GF-D8 (cell line): ENCODE measurements at regions not wholly inside any gene's neighbourhood (a gene's known extent, or its start where the extent isn't known, plus 50 kb on each side); places are given as distances from the start of the nearest gene placed in this dataset.
"Not testable (repeated sequence)": the region's sequence is repeated elsewhere in the genome, so short reads cannot be mapped to it uniquely, and the experiment has no call there.

Source experiments
- DNase-seq: peaks from one replicate; lab custom pipeline; 2025; lab: John Stamatoyannopoulos, UW

DNA sequence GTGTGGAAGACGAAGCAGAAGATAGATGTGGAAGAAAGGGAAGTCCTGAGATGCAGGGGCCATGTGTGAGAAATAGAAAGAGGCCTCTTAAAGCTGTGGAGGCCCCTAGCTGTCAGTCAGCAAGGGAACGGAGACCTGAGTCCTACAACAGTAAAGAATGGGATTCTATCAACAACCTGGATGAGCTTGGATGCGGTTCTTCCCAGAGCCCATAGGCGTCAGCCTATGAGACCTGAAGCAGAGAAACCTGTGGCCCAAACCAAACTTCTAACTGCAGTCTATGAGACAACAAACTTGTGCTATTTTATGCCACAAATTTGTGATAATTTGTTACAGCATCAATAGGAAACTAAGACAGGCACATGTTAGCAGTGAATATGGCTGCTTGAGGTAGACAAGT lies 583.7 kb downstream of the ADCYAP1 start:
- DNase-seq, result no peak

DNA sequence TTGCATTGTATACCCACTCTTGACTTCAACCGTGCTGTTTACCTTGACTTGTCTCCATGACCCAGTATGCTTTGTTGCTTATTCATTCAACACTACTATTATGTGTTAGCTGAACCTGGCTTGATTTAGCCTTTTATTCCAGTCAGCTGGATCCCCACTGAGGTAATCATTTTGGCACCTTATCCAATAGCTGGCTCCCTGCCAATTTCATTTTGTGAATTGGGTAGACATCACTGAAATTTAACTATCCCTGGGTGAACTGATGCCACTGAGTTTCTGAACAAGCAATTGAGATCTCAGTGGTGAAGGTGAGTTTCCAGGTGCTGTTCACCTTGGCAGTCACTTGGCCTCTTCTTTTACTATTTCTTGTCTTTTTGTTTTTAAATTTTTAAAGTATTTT lies 584.3 kb downstream of the ADCYAP1 start:
- no peak for DNase-seq

DNA sequence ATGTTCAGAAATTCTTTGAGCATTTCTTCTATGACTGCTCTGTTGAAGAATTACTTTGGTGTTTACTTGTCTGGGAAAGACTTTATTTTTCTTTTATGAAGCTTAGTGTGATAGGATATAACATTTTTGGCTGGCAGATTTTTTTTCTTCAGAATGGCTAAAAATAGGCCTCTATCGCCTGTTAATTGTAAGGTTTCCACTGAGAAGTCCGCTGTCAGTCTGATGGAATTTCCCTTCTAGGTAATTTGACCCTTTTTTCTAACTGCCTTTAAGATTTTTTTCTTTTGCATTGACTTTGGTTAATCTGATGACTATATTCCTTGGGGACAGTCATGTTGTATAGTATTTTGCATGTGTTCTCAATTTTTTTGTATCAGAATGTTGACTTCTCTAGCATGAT lies 590.7 kb downstream of the ADCYAP1 start:
- no peak for DNase-seq

DNA sequence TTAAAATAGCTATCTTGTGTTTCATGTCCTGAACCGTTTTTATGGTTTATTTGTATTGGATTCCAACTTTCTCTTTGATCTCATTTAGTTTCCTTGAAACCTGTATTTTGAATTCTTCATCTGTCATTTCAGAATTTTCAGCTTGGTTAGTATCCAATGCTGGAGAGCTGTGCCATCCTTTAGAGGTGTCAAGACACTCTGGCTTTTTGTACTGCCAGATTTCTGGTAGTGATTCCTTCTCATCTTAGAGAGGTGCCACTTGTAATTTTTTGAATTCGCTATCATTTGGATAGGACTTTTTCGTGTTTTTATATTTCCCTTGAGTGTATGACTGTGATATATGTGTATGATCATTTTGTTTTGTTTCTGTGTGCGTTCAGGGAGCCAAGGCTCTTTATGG lies 591.4 kb downstream of the ADCYAP1 start:
- no peak for DNase-seq

DNA sequence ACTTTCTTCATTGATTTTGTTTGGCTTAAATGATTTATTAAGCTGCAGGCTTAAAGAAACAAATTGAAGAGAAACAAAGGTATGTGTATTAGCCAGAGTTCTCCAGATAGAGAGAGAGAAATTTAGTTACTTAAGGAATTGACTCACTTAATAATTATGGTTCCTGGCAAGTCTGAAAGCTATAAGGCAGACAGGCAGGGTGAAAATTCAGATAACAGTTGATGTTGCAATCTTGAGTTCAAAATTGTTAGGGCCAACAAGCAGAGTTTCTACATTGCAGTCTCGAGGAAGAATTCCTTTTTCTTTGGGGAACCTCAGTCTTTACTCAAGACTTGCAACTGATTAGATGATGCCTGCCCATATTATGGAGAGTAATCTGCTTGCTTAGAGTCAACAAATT lies 593.5 kb downstream of the ADCYAP1 start:
- DNase-seq, result no peak

DNA sequence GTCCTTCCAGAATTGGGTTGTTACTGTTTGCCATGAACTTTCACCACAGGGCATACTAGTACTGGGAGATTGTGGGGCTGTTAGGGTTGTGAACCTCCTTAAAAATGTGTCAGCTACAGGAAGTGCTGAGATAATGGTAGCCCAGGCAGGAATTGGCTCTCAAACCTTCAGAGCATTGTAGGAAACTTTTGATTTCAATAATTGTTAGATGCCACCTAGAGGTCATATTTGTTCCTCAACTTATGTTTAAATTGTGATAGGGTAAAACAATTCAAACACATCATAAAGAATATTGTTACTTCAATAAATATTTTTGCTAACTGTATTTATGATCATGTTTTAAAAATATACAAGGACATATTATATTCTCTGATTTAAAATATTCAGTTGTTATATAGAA lies 594.6 kb downstream of the ADCYAP1 start:
- no peak for DNase-seq

DNA sequence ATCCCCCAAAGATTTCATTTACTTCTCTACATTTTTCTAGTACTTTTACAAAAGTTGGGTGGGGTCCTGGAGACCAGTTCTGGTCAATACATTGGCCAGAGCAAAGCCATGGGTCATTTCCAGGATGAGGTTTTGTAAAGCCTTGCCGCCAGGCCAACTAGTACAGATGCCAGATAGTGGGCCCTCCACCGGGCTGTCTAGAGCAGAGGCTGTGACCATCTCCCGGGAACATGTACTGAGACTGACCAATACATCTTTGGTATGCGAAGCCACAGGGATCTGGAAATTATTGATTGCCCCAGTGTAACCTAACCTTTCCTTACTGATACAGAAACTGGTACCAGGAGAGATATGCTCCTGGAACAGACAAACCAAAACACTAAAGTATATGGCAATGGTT lies 599.2 kb downstream of the ADCYAP1 start:
- DNase-seq, result no peak

DNA sequence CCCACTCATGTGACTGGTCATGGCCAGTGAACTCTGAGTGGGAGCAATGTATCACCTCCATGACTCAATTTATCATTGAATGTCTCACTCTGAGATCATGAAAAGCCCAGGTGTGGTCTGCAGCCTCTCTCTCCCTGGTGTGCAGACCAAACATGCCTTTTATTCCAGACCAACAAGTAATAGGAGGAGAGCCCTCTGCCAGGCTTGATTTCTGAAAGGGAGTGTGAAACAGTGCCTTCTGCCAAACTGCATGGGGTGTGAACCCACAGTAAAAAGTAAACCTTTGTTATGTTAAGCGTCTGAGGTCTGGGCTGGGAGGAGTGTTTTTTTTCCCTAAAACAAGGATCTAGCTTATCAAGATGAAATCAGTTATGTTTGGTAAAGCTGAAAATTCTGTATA lies 601.2 kb downstream of the ADCYAP1 start:
- DNase-seq, result no peak

DNA sequence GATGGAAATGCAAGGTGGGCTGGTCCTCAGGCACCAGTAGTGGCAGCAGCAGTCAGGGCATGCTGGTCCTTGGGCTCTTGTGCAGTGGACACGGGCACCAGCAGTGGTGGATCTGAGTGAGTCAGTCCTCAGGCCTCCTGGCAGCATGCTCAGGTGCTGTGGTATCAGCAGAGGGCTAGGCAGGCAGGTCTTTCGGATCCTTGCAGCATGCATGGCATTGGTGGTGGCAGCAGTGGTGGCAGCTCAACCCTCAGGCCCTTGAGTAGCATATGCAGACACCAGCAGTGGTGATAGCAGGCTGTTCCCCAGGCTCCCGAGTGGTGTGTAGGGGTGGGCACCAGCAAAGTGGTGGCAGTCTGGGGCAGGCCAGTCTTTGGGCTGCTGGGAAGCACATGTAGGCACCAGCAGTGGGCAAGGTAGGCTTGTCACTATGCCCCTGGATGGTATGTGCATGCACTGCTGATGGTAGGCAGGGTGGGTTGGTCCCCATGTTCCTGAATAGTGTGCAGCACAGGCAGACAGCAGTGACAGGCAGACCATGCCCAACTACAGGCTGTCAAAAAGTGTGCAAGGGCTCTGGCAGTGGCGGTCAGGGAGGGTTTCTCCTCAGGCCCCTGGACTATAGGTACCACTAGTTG lies 606.0 kb downstream of the ADCYAP1 start:
- DNase-seq, result no peak

DNA sequence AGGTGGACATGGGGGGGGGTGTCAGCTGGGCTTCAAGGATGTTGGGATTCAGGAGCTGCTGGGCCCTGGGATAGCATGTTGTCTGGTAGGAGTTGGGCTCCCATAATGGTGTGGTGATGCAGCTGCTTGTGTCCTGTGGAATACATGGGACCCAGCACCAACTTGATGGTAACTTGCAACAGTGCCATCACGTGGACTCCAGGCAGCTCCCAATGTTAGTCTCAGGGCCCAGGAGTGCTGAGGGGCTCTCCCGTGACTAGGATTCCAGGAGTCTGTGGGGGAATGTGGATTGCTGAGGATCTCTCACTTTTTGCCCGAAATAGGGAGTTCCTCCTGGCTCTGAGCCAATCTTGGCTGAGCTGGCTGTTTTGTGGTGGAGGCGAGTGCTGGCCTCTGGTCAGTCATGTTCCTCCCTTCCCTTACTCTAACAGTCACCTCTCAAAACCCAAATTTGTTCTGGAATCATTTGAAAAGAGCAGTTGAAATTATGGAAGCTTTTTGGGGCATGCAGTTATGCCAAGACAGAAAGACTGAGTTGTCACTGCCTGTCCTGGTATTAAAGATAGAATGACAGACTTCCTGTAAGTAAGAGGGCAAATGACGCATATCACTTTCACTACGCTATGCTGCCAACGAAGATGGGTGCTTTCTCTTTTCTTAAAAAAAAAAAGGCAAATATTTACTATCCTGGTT lies 607.1 kb downstream of the ADCYAP1 start:
- DNase-seq, result no peak

DNA sequence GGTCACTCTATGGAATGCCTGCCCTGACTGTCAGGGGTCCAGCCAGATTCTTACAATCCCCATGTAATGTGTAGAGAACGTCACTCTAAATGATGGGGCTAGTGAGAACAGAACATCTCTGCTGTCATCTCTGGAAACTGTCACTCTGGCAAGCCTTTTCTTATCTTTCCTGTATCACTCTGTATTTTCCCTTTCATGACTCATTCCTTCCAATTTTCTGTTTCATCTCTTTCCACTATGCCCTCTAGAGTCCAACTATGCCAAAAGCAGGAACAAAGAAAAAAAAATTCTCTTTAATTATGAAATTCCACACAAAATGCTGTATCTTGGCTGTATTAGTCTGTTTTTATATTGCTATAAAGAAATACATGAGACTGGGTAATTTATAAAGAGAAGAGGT lies 608.8 kb downstream of the ADCYAP1 start:
- DNase-seq, result no peak

DNA sequence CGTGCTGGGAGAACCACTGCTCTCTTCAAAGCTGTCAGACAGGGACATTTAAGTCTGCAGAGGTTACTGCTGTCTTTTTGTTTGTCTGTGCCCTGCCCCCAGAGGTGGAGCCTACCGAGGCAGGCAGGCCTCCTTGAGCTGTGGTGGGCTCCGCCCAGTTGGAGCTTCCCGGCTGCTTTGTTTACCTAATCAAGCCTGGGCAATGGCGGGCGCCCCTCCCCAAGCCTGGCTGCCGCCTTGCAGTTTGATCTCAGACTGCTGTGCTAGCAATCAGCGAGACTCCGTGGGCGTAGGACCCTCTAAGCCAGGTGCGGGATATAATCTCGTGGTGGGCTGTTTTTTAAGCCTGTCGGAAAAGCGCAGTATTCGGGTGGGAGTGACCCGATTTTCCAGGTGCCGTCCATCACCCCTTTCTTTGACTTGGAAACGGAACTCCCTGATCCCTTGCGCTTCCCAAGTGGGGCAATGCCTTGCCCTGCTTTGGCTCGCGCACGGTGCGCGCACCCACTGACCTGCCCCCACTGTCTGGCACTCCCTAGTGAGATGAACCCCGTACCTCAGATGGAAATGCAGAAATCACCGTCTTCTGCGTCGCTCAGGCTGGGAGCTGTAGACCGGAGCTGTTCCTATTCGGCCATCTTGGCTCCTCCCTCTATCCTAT lies 617.0 kb downstream of the ADCYAP1 start:
- DNase-seq, result not testable (repeated sequence)

DNA sequence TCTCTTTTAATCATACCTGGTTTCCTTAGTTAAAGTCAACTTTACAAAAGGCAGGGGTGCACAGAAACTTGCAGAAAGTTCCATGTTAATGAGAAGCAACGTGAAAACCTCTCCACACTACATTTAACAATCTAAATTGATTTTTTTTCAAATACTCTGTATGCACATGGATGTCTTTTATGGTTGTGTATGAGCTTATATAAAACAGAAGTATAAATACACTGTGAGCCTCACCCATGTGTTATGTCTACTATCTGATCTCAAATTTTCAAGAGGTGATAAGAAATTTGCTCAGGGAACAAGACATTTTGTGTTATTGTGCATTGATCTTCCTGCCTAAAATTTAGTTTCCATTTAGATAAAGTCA lies 617.6 kb downstream of the ADCYAP1 start:
- DNase-seq, result no peak

DNA sequence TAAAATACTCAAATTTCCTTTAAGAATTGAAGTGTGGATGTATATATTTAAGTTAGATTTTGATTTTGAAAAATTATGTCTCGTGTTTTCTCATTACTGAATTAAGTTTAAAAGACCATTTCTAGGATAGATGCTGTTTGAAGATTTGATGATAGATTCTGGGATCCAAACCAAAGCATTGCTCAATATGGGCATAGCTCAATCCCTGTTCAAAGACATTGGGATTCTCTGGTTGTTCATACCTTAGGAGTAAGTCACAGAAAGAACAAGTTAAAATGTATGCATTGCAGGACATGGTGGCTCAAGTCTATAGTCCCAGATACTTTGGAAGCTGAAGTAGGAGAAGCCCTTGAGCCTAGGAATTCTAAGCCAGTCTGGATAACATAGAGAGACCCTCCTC lies 622.3 kb downstream of the ADCYAP1 start:
- DNase-seq, result no peak

DNA sequence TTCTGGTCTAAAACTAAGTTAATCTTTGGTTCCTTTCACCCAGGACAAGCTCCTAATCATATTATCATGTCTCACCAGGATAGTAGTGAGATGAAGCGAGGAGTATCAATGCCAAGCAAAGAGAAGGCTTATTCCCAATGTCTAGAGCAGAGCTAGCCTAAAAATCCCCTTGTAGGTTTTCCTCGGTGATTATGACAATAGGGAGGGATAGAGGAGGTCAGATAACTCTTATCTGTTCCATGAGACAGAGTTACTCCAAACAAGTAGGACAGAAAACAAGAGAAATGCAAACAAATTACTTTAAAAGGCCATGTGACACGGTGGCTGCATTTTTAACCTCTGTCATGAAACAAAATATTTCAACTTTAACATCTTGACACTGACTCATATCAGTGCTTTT lies 623.1 kb downstream of the ADCYAP1 start:
- no peak for DNase-seq

DNA sequence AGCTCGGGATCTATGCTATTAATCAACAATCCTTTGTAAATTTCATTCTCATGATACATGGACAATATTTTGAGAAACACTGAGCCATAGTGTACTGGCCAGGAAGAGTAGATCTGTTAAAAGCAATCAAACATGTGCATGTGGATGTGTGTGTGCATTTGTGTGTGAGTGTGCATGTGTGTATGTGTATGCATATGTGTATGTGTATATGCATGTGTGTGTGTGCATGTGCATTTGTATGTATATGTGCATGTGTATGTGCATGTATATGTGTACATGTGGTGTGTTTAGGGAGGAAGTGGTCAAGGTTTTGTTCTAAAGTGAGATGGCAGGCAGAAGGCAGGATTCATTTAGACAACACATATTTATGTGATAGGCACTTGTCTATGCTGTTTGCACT lies 623.8 kb downstream of the ADCYAP1 start:
- no peak for DNase-seq

DNA sequence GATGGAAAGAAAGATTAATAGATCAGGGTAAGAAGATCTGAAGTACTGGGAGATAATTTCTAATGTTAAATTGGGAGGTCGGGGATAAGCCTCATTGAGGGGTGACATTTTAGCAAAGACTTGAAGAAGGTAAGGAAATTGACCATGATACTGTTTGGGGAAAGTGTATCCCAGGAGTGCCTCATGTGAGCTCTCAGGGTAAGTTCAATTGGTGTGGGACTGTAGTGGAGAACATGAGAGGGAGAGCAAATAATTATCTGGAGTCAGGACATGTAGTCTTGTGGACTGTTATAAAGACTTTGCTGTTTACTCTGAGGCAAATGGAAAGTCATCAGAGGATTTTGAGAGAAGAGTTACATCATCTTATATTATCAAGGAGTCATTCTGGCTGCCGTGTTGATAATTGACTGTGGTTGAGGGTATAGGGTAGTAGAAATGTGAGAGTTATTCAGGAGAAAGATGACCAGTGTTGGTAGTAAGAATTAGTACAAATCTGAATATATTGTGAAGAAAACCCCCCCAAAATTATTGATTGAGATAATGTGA lies 624.4 kb downstream of the ADCYAP1 start:
- no peak for DNase-seq

DNA sequence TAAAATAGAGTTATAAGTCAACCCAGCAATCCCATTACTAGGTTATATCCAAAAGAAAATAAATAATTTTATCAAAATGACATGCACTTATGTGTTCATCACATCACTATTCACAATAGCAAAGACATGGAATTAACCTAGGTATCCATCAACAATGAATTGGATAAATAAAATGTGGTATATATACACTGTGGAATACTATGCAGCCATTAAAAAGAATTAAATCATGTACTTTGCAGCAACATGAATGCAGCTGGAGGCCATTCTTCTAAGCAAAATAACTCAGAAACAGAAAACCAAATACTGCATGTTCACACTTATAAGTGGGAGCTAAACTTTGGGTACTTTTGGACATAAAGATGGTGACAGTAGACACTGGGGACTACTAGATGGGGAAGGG lies 626.0 kb downstream of the ADCYAP1 start:
- no peak for DNase-seq

DNA sequence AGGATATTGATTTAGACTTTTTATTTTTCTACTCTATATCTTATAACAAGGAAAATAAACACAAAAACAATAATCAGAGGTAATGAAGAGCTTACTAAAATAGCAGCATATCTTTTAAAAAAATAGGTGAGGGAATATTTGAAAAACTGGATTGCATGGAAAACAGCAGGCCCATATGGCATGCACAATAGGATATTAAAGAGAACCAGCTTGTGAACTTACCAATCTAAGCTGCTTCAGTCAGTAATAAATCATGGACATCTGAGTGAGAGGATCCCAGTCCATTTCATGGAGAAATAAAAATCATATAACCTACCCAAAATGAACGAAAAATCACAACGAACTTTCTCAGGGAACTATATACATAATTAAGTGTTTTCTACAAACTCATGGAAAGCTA lies 634.6 kb downstream of the ADCYAP1 start:
- no peak for DNase-seq

DNA sequence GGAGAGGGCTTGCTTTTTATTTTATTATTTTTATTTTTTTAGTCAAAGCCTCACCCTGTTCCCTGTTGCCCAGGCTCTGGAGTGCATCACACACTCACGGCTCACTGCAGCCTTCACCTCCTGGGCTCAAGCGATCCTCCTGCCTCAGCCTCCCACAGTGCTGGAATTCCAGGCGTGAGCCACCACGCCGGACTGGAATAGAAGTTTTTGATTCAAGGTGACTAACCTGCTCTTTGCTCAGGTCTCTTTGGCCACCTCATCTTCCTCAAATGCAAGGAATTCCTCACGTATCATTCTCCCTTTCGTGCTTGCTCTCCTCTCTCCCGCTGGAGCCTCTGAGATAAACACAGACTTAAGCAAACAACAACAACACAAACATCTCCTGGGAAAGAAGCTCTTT lies 636.8 kb downstream of the ADCYAP1 start:
- no peak for DNase-seq

DNA sequence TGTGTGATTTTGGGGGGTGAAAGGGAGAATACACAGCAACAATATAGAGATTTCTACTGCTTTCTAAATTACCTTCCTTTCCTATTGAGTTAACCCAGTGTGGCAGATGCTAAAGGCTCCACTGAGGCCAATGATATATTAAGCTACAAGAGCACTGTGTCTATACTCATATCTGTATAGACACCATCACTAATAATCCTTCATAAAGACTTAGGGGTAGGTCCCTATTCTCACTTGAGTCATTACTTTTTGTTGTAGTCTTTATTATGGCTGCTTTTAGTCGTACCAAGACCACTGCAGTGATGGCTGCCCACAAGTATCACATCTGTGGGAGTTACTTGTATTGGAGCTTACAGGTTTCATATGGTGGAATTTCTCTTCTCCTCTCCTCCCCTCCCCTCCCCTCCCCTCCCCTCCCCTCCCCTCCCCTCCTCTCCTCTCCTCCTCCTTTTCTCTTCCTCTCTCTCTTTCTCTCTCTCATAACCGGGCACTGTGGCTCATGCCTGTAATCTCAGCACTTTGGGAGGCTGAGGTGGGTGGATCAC lies 637.6 kb downstream of the ADCYAP1 start:
- no peak for DNase-seq

DNA sequence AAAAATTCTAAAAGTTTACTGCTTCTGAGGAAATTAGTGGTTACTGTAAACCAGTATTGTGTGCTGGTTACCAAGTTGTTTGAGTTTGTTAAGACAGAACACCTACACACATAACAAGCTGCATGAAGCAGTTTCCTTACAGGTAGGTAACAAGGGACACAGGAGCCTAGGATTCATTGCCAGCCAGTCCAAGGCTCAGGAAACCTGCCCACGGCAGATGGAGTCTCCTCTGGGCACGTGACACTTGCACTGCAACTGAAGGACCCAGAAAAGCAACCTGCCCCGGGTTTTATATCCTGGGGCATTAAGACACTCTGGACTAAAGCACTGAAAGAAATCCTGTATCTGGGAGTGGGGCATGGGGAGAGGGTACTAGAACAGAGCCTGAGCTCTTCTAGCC lies 639.3 kb downstream of the ADCYAP1 start:
- no peak for DNase-seq

DNA sequence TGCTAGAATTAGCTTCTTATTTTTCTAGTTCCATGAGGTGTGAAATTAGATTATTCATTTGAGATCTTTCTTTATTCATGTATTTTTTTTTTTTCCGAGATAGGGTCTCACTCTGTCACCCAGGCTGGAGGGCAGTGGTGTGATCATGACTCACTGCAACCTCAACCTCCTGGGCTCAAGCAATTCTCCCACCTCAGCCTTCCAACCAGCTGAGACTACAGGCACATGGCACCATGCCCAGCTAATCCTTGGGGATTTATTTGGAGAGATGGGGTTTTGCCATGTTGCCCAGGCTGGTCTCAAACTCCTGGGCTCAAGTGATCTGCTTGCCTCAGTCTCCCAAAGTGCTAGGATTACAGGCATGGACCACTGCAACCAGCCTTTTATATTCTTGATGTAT lies 653.0 kb downstream of the ADCYAP1 start:
- DNase-seq, result not testable (repeated sequence)
